ENCODE measurements at regions not wholly inside any gene's neighbourhood (a gene's known extent, or its start where the extent isn't known, plus 50 kb on each side); places are given as distances from the start of the nearest gene placed in this dataset.

GRCh38 chr2:16037808-16038457, 97.6 kb downstream of the MYCN start:
- no peak for TF ChIP-seq CTCF (IDR thresholded peaks at IDR 0.05; ENCODE audit: poor library complexity, severe bottlenecking)
- TF ChIP-seq POLR2AphosphoS5 (IDR thresholded peaks at IDR 0.05), result no peak
- TF ChIP-seq REST (IDR thresholded peaks at IDR 0.05; ENCODE audit: borderline replicate concordance), result no peak
- no peak for TF ChIP-seq EZH2 (IDR thresholded peaks at IDR 0.05; ENCODE audit: borderline replicate concordance, insufficient read depth, low read length, poor library complexity, severe bottlenecking)
- no peak for TF ChIP-seq RAD21 (conservative IDR thresholded peaks at IDR 0.05)
